ENCODE measurements at regions not wholly inside any gene's neighbourhood (a gene's known extent, or its start where the extent isn't known, plus 50 kb on each side); places are given as distances from the start of the nearest gene placed in this dataset.

DNA sequence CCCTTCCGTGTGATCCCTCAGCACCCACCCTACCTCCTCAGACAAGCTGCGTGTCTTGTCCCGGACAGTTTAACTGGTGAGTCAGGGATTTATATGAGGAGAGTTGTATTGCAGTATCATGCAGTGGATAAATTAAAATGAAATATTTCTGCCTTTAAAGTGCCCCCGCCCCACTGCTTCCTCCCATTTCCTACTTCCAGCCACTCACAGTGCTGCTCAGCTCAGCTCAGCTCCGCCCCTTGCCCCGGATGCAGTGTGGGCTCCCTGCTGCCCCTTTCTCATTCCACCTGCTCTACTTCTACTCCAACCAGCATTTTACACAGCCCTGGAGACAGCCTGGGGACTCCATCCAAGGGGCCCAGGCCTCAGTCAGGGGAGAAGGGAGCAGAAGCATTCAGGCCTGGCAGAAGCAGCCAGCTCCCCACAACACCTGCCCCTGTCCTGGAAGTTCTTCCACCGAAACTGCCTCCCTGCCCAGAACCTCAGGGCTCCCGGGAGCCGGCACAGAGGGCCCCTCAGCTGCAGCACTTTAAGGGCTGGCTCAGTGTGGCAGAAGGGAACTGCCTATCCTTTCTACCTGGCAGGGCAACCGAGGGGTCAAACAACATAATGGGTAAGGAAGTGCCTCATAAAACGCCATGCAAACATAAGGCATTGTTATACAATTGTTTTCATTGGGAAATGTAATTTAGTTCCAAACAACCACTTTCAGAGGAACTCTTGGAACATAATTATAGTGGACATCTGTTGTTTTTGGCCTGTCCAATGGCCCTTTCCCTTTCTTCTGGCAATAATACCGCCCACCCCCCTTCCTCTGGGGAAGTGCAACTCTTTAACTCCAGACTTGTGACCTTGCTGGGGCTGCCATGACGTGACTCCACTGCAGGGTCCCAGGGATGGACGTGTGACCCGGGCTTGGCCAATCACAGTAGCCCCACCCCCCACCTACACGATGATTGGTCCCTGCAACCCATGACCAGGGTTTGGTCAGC, 102.3 kb downstream of the LIPG start:
- Mint-ChIP-seq H3K27ac (no peak overlapping the region), H3K27me3 (peaks cover 34% of the 10 kb centered on the region), H3K36me3 (no peaks in the 10 kb centered on the region), H3K9me3 (ENCODE audit: low read depth) (no peaks in the 10 kb centered on the region), H3K4me3 (no peak overlapping the region), H3K4me1 (no peaks in the 10 kb centered on the region)
- ATAC-seq (no peak), DNase-seq (no peak)
- CTCF ChIA-PET, result no interaction called here

DNA sequence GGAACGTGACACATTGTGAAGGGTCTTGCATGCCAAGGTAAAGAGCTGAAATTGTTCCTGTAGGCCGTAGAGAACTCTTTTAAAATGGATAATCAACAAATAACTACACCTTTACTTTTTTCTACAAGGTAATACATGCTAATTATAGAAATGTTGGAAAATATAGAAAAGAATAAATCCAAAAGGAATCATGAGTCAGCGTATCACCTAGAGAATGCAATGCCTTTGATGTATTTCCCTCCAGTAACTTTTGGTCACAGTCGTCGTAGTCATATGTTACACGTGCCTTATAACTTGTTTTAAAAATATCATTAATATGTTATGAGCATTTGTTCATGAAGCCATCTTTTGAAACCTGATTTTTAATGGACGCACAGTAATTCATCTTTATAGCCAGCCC, 100.6 kb downstream of the LIPG start:
- Mint-ChIP-seq H3K4me1 (no peaks in the 10 kb centered on the region), H3K27ac (no peak overlapping the region), H3K9me3 (ENCODE audit: low read depth) (no peaks in the 10 kb centered on the region), H3K4me3 (no peak overlapping the region), H3K27me3 (peaks cover 22% of the 10 kb centered on the region), H3K36me3 (no peaks in the 10 kb centered on the region)
- DNase-seq (no peak), ATAC-seq (no peak)
- CTCF ChIA-PET, result no interaction called here

DNA sequence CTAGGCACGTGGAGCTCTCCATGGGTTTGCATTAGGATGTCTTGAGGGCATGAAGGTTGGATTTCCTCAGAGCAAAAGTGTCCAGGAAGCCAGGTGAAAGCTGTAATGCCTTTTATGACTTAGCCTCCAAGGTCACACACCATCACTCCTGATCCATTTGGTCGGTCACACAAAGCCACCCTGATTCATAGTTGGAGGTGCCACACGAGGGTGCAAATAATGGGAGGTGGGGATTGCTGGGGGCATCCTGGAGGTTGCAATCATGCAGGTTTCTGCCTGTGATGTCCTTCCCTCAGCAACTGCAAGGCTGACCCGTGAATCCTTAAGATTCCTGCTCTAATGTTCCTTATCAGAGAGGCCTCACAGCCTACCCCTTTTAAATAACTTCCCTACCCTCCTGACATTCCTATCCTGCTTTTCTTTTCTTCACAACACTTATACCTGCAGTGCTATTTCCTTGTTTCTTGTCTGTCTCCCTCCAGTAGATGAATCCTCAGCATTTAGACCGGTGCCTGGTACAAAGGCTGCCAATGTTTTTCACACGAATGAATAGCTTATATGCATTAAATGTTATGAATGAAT, 97.1 kb downstream of the LIPG start:
- CTCF ChIA-PET, result no interaction called here
- Mint-ChIP-seq H3K9me3 (ENCODE audit: low read depth) (no peaks in the 10 kb centered on the region), H3K4me3 (no peak overlapping the region), H3K27ac (no peak overlapping the region), H3K36me3 (no peaks in the 10 kb centered on the region), H3K27me3 (peaks cover 5% of the 10 kb centered on the region), H3K4me1 (no peaks in the 10 kb centered on the region)
- no peak for DNase-seq
- ATAC-seq, result no peak

DNA sequence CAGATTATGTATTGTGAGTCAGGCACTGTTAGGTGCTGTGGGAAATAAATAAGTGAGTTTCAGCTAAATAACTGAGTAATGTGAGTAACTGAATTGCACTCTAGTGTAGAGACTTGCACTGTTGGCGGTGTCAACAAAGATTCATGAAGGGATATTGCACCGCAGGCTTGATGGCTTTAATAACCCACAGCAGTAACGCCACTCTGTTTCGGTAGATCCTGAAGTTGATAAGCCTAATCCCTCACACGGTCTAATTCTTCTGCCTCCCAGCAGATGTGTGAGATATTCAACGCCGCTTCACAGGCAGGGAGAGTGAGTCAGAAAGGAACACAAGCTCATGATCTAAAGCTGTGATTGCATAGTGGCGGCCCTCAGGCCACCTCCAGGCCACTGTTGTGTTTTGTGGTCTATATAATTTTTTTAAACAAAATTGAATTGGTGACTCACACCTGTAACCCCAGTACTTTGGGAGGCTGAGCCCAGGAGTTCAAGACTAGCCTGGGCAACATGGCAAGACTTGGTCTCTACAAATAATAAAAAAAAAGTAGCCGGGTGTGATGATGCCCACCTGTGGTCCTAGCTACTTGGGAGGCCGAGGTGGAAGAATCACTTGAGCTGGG, 94.3 kb downstream of the LIPG start:
- Mint-ChIP-seq H3K27ac (no peak overlapping the region), H3K4me3 (no peak overlapping the region), H3K36me3 (no peaks in the 10 kb centered on the region), H3K9me3 (ENCODE audit: low read depth) (no peaks in the 10 kb centered on the region), H3K27me3 (peaks cover 5% of the 10 kb centered on the region), H3K4me1 (no peaks in the 10 kb centered on the region)
- DNase-seq (no peak), ATAC-seq (no peak)
- CTCF ChIA-PET, result no interaction called here

DNA sequence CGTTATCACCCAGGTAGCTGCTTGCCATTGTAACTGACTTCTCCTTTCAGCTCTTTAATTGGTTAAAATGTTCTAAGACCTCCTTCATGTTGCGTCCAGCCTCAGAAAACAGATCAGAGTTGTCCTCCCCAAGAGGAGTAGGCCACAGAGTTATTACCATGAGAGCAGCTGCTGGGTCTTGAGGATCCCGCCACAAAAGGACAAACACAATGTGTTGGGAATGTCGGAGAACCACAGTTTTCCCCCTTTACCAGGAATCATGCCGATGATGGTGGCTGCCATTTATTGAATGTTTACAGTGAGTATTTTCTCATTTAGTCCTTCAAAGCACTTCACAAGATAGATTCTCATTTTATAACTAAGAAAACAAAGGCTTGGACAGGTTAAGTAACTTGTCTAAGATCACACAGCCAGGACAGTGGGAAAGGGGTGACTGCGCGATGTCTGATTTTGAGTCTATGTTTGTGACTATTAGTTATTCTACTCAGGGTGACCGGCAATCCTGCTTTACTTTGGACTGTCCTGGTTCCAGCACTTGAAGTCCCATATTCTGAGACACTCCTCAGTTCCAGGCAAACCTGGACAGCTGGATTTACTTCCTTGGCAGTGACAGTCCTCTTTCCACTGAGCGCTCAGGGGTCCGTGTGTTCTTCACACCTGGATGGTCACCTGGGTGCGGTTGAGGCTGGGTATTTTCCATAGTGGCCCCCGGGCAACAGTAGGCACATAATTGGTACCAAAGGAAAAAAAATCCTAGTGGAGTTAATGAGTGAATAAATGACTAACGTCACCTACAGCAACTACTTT, 93.6 kb downstream of the LIPG start:
- H3K9me3 Mint-ChIP-seq (ENCODE audit: low read depth), result no peaks in the 10 kb centered on the region
- no peaks in the 10 kb centered on the region for H3K4me1 Mint-ChIP-seq
- H3K27ac Mint-ChIP-seq, result no peak overlapping the region
- DNase-seq (no peak), ATAC-seq (no peak)
- CTCF ChIA-PET, result no interaction called here
- H3K36me3 Mint-ChIP-seq, result no peaks in the 10 kb centered on the region
- H3K27me3 Mint-ChIP-seq, result peaks cover 5% of the 10 kb centered on the region
- no peak overlapping the region for H3K4me3 Mint-ChIP-seq

DNA sequence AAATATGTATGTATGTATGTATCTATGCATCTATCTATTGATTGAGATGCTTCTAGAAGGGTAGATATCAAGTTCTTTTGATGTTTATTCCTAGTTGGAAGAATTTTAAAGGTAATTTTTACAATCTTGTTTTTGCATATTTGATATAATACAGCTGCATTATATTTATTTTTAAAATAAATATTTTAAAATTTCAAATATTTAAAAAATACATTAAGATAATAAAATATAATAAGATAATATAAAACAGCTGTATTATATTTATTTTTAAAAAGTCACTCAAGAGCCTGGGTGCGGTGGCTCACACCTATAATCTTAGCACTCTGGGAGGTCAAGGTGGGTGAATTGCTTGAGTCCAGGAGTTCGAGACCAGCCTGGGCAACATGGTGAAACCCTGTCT, 92.5 kb downstream of the LIPG start:
- CTCF ChIA-PET, result no interaction called here
- H3K4me3 Mint-ChIP-seq, result no peak overlapping the region
- peaks cover 4% of the 10 kb centered on the region for H3K27me3 Mint-ChIP-seq
- ATAC-seq, result no peak
- H3K36me3 Mint-ChIP-seq, result no peaks in the 10 kb centered on the region
- H3K9me3 Mint-ChIP-seq (ENCODE audit: low read depth), result no peaks in the 10 kb centered on the region
- no peak for DNase-seq
- no peaks in the 10 kb centered on the region for H3K4me1 Mint-ChIP-seq
- H3K27ac Mint-ChIP-seq, result no peak overlapping the region

DNA sequence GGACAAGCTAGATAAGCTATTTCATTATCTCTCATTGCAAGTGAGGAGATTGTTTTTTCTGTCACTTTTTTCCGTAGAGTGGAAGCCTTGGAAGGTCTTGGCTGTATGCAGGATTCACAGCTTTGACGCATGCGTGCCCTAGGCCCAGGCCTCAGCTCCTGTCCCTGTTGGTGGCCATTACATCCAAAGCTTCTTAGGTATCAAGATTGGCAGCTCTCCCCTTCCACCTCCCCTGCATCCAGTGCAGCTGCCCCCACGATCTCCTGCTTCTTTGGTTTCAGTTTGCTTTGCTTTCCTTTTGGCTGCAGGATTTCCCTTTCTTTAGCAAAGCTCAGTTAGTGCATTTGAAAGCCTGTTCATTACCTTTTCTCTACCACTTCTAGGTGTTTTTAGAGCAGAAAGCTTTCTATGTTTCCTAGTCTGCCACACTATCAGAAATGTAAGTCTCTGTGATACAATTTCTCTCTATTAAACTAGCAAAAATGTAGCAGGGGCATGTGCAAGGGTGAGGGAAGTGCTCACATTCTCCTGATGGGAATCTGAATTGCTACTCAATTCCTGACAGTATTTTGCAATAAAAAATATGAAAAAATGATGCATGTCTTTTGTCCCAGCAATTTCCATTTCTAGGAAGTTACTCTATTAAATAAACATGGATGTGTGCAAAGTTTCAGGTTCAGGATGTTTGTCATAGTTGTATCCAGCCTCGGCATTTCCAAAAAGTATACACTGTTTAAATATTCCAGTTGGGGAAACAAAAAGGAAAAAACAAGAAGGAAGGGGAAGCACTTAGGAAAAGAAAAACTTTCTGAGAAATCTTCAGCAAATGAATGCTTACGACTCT, 91.2 kb downstream of the LIPG start:
- Mint-ChIP-seq H3K27ac (no peak overlapping the region), H3K27me3 (no peaks in the 10 kb centered on the region), H3K36me3 (no peaks in the 10 kb centered on the region), H3K4me3 (no peak overlapping the region), H3K4me1 (no peaks in the 10 kb centered on the region), H3K9me3 (ENCODE audit: low read depth) (no peaks in the 10 kb centered on the region)
- no peak for ATAC-seq
- CTCF ChIA-PET, result no interaction called here
- DNase-seq, result no peak

DNA sequence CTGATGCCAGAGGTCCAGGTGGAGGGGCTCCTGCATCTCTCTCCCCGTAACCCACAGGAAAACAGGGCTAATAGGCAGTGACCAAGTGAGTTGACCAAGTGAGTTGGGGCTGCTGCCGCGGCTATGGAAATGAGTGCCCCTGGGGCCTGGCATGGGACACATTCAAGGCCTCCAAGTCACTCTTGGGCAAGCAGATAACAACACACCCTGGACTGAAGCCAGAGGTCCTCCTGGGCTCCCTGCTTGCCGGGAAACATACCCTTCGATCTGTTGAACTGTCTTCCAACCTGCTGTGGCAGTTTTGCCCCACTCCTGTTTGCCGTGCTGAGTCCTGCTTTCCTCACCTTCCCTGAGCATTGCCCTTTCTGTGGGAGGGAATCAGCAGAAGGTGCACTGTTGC, 89.2 kb downstream of the LIPG start:
- CTCF ChIA-PET, result interaction anchor here (1.7 kb wide), 1 partner anchor 210 kb away, joined by 3 read pairs; no protein-coding TSS in a partner anchor
- DNase-seq (no peak), ATAC-seq (no peak)
- Mint-ChIP-seq H3K4me1 (no peaks in the 10 kb centered on the region), H3K36me3 (no peaks in the 10 kb centered on the region), H3K27me3 (no peaks in the 10 kb centered on the region), H3K9me3 (ENCODE audit: low read depth) (no peaks in the 10 kb centered on the region), H3K4me3 (no peak overlapping the region), H3K27ac (no peak overlapping the region)

DNA sequence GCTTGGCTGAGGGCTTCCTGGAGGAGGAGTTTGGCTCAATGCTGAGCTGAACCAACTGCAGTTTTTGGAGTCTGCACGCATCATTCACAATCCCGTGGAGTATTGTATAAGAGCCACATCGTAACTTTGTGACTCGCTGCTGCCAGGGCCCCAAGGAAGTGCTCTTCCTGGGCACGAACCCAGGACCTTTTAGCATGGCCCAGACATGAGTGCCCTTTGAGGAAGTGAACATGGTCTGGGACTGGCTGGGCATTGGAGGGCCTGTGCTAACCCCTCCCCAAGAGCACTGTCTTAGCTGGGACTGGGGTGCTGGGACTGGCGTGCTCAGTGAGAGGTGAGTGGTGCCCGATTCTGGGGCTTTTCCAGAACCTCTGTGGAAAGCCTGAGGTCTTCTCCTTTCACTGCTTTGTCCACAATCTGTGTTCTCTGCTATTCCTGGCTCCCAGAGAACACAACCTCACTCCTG, 88.6 kb downstream of the LIPG start:
- H3K4me3 Mint-ChIP-seq, result no peak overlapping the region
- ATAC-seq (no peak), DNase-seq (no peak)
- CTCF ChIA-PET, result interaction anchor here (1.7 kb wide), 1 partner anchor 211 kb away, joined by 3 read pairs; no protein-coding TSS in a partner anchor
- H3K27ac Mint-ChIP-seq, result no peak overlapping the region
- no peaks in the 10 kb centered on the region for H3K27me3 Mint-ChIP-seq
- H3K4me1 Mint-ChIP-seq, result no peaks in the 10 kb centered on the region
- no peaks in the 10 kb centered on the region for H3K9me3 Mint-ChIP-seq (ENCODE audit: low read depth)
- no peaks in the 10 kb centered on the region for H3K36me3 Mint-ChIP-seq

DNA sequence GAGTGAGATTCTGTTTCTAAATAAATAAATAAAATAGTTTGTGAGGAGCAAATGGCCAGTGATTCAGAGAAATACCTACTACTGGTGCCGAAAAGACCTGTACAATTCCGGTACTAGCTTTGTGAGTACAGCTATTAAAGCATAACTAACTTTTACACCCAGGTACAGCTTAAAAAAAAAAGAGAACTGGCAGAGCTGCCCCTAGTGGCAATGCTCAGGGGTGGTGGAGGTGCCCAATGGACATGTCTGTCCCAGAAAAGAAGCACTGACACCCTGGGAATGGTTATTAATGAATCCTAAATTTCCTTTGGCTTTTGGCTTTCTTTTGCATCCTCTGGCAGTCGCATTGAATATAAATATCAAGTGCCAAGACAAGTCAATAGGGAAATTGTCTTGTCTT, 87.0 kb downstream of the LIPG start:
- no peak for DNase-seq
- ATAC-seq, result no peak
- CTCF ChIA-PET, result interaction anchor here (1.5 kb wide), 1 partner anchor 212 kb away, joined by 3 read pairs; no protein-coding TSS in a partner anchor
- Mint-ChIP-seq H3K4me1 (no peaks in the 10 kb centered on the region), H3K27ac (no peak overlapping the region), H3K4me3 (no peak overlapping the region), H3K36me3 (no peaks in the 10 kb centered on the region), H3K27me3 (peaks cover 1% of the 10 kb centered on the region), H3K9me3 (ENCODE audit: low read depth) (no peaks in the 10 kb centered on the region)
